Vagina (tissue), 2 donors: ENCODE measurements at regions not wholly inside any gene's neighbourhood (a gene's known extent, or its start where the extent isn't known, plus 50 kb on each side); places are given as distances from the start of the nearest gene placed in this dataset.

ENCODE experiments used
- POLR2A ChIP-seq, 2 donors: fragments of 450-650 bp; IDR thresholded peaks; one replicate each; pipeline ENCODE4 v1.6.1; 2017; ENCODE audit warnings: antibody characterized with exemption in 2 of 2, mild to moderate bottlenecking in 2 of 2, moderate library complexity in 2 of 2
- POLR2AphosphoS5 ChIP-seq, 2 donors: sonication (generic); formaldehyde crosslinking; IDR thresholded peaks; one replicate each; pipeline ENCODE4 v1.9.0; 2017; ENCODE audit warnings: antibody characterized with exemption in 2 of 2, mild to moderate bottlenecking in 2 of 2, low read depth in 1 of 2; ENCODE audit not compliant: insufficient read depth in 1 of 2

DNA sequence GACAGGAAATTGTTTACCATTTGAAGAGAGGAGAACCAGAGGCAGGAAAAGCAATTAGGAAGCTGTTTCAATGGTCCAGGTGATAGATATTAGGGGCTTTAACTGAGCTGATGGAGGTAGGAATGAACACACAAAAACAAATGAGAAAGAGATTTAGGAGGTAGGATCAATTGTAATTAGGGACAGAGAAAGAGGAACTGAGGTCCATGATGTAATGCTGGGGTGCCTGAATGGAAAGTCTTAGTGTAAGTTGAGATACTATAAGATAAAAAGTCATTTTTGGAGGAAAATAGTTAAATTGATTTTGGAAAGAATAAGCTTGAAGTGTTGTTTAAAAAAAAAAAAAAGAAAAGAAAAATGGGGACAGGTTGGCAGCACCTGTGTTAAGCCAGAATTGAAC lies 58.5 kb upstream of the B3GAT2 start:
- no peak for TF ChIP-seq POLR2AphosphoS5 (IDR thresholded peaks at IDR 0.05; ENCODE audit: insufficient read depth in 1 of 2, low read depth in 1 of 2)
- TF ChIP-seq POLR2A (IDR thresholded peaks at IDR 0.05) = no peak
